Trophoblast cell (in vitro differentiated cells and primary cell): ENCODE measurements at regions not wholly inside any gene's neighbourhood (a gene's known extent, or its start where the extent isn't known, plus 50 kb on each side); places are given as distances from the start of the nearest gene placed in this dataset.

Source experiments
- DNase-seq, 2 donors: peaks; one replicate each; pipeline ENCODE4 v3.0.0-alpha.2; 2016
- H2AFZ ChIP-seq: 2 replicates; pipeline ENCODE4 v1.6.1; 2013; ENCODE audit warnings: low read length, moderate library complexity, mild to moderate bottlenecking; ENCODE audit not compliant: insufficient read depth, poor library complexity
- H2AK5ac ChIP-seq: 2 replicates; pipeline ENCODE4 v1.6.1; 2013; ENCODE audit warnings: mild to moderate bottlenecking, low read length
- H2BK120ac ChIP-seq: 2 replicates; pipeline ENCODE4 v1.6.1; 2013; ENCODE audit warnings: low read length, mild to moderate bottlenecking, moderate library complexity; ENCODE audit not compliant: insufficient read depth, poor library complexity
- H2BK12ac ChIP-seq: 2 replicates; pipeline ENCODE4 v1.6.1; 2013; ENCODE audit warnings: mild to moderate bottlenecking, low read length, moderate library complexity
- H2BK5ac ChIP-seq: 2 replicates; pipeline ENCODE4 v1.6.1; 2013; ENCODE audit warnings: low read length, low read depth, moderate library complexity, mild to moderate bottlenecking; ENCODE audit not compliant: poor library complexity
- H3K14ac ChIP-seq: 2 replicates; pipeline ENCODE4 v1.6.1; 2013; ENCODE audit warnings: mild to moderate bottlenecking, low read length
- H3K18ac ChIP-seq: 2 replicates; pipeline ENCODE4 v1.6.1; 2013; ENCODE audit warnings: mild to moderate bottlenecking, low read length
- H3K23ac ChIP-seq: 2 replicates; pipeline ENCODE4 v1.6.1; 2013; ENCODE audit warnings: low read length
- H3K27ac ChIP-seq: 2 replicates; pipeline ENCODE4 v1.5.1; 2013; ENCODE audit warnings: low read depth, mild to moderate bottlenecking, inconsistent platforms, low read length, moderate library complexity
- H3K27me3 ChIP-seq: 2 replicates; pipeline ENCODE4 v1.6.1; 2013; ENCODE audit warnings: inconsistent platforms, mild to moderate bottlenecking, low read length, moderate library complexity; ENCODE audit not compliant: insufficient read depth
- H3K36me3 ChIP-seq, 2 experiments: 1 replicate in 1 of 2; 2 replicates in 1 of 2; pipeline ENCODE4 v1.6.1; 2013; ENCODE audit warnings: low read length in 2 of 2, mild to moderate bottlenecking in 2 of 2, moderate library complexity in 1 of 2; ENCODE audit not compliant: insufficient read depth in 2 of 2, control insufficient read depth in 1 of 2
- H3K4ac ChIP-seq: 2 replicates; pipeline ENCODE4 v1.6.1; 2013; ENCODE audit warnings: low read depth, mild to moderate bottlenecking, low read length, moderate library complexity
- H3K4me1 ChIP-seq, 2 experiments: 1 replicate in 1 of 2; 2 replicates in 1 of 2; pipeline ENCODE4 v1.6.1; 2013; ENCODE audit warnings: low read length in 2 of 2, mild to moderate bottlenecking in 2 of 2, moderate library complexity in 1 of 2; ENCODE audit not compliant: insufficient read depth in 2 of 2, control insufficient read depth in 1 of 2
- H3K4me2 ChIP-seq: 2 replicates; pipeline ENCODE4 v1.6.1; 2013; ENCODE audit warnings: inconsistent platforms, mild to moderate bottlenecking, low read length, moderate library complexity
- H3K4me3 ChIP-seq: 2 replicates; pipeline ENCODE4 v1.5.1; 2013; ENCODE audit warnings: mild to moderate bottlenecking, low read depth, low read length, inconsistent platforms
- H3K79me1 ChIP-seq: one replicate; pipeline ENCODE4 v1.6.1; 2013; ENCODE audit warnings: low read length
- H3K79me2 ChIP-seq: 2 replicates; pipeline ENCODE4 v1.6.1; 2013; ENCODE audit warnings: low read length, mild to moderate bottlenecking; ENCODE audit not compliant: control insufficient read depth, insufficient read depth, poor library complexity
- H3K9ac ChIP-seq: 2 replicates; pipeline ENCODE4 v1.6.1; 2013; ENCODE audit warnings: mild to moderate bottlenecking, low read length
- H3K9me3 ChIP-seq: 2 replicates; pipeline ENCODE4 v1.6.1; 2013; ENCODE audit warnings: low read depth, mild to moderate bottlenecking, control low read depth, inconsistent platforms, low read length; ENCODE audit not compliant: insufficient read depth
- H4K12ac ChIP-seq: 2 replicates; pipeline ENCODE4 v1.6.1; 2013; ENCODE audit warnings: low read depth, mild to moderate bottlenecking, low read length, moderate library complexity
- H4K8ac ChIP-seq: 2 replicates; pipeline ENCODE4 v1.6.1; 2013; ENCODE audit warnings: low read depth, mild to moderate bottlenecking, low read length, moderate library complexity
- H4K91ac ChIP-seq: one replicate; pipeline ENCODE4 v1.6.1; 2013; ENCODE audit warnings: low read depth, mild to moderate bottlenecking, low read length, moderate library complexity
- WGBS: extraction: QIAGEN DNeasy Blood & Tissue Kit; methylation state at CpG from one replicate; pipeline ENCODE4 v1.1.7; 2013; ENCODE audit warnings: missing lambda C conversion rate; ENCODE audit not compliant: insufficient read length, insufficient coverage; ENCODE audit errors: extremely low coverage; 5-methylcytosine and 5-hydroxymethylcytosine counted together

- WGBS, result no CpG with 5 or more reads among the region's 1 CpG
- no peak overlapping the region for H2BK5ac ChIP-seq
- no peak overlapping the region for H2AFZ ChIP-seq
Measured at GRCh38 chr14:30798516-30798915, 75.8 kb upstream of the COCH start.

GRCh38 chr14:30798961-30799360, 75.4 kb upstream of the COCH start:
- no peaks in the 10 kb centered on the region for H3K79me2 ChIP-seq
- H4K8ac ChIP-seq, result no peak overlapping the region
- no peaks in the 10 kb centered on the region for H3K36me3 ChIP-seq
- no peak overlapping the region for H2AK5ac ChIP-seq
- no peaks in the 10 kb centered on the region for H3K27me3 ChIP-seq
- no CpG with 5 or more reads among the region's 2 CpGs for WGBS
- no peak overlapping the region for H3K4ac ChIP-seq
- no peak overlapping the region for H4K91ac ChIP-seq
- no peak overlapping the region for H3K14ac ChIP-seq
- no peak overlapping the region for H2AFZ ChIP-seq
- H2BK5ac ChIP-seq, result no peak overlapping the region
- H3K27ac ChIP-seq, result no peak overlapping the region
- H3K18ac ChIP-seq, result no peak overlapping the region
- H4K12ac ChIP-seq, result no peak overlapping the region
- no peak overlapping the region for H3K23ac ChIP-seq
- no peak overlapping the region for H2BK12ac ChIP-seq
- no peak overlapping the region for H3K9ac ChIP-seq
- no peaks in the 10 kb centered on the region for H3K9me3 ChIP-seq
- no peak for DNase-seq
- H2BK120ac ChIP-seq, result no peak overlapping the region
- no peak overlapping the region for H3K4me3 ChIP-seq
- no peaks in the 10 kb centered on the region for H3K4me1 ChIP-seq
- H3K79me1 ChIP-seq, result no peaks in the 10 kb centered on the region
- H3K4me2 ChIP-seq, result no peak overlapping the region

More at GRCh38 chr14:30798516-30798915, 75.8 kb upstream of the COCH start:
- H3K27me3 ChIP-seq, result no peaks in the 10 kb centered on the region
- H4K91ac ChIP-seq, result no peak overlapping the region
- no peak overlapping the region for H3K4me3 ChIP-seq
- no peak overlapping the region for H3K18ac ChIP-seq
- H3K79me2 ChIP-seq, result no peaks in the 10 kb centered on the region
- H3K36me3 ChIP-seq, result no peaks in the 10 kb centered on the region
- no peak overlapping the region for H2AK5ac ChIP-seq
- H4K8ac ChIP-seq, result no peak overlapping the region
- H3K9ac ChIP-seq, result no peak overlapping the region
- no peak overlapping the region for H3K27ac ChIP-seq
- no peak overlapping the region for H3K4ac ChIP-seq
- H3K79me1 ChIP-seq, result no peaks in the 10 kb centered on the region
- no peaks in the 10 kb centered on the region for H3K9me3 ChIP-seq
- H2BK12ac ChIP-seq, result no peak overlapping the region
- no peak for DNase-seq
- no peaks in the 10 kb centered on the region for H3K4me1 ChIP-seq
- no peak overlapping the region for H4K12ac ChIP-seq
- no peak overlapping the region for H3K23ac ChIP-seq
- H3K14ac ChIP-seq, result no peak overlapping the region
- no peak overlapping the region for H3K4me2 ChIP-seq
- H2BK120ac ChIP-seq, result no peak overlapping the region

GRCh38 chr14:30799933-30800332, 74.4 kb upstream of the COCH start:
- H4K8ac ChIP-seq, result no peak overlapping the region
- no peak overlapping the region for H2AFZ ChIP-seq
- no peak overlapping the region for H3K23ac ChIP-seq
- no peak overlapping the region for H2AK5ac ChIP-seq
- H3K9me3 ChIP-seq, result no peaks in the 10 kb centered on the region
- H3K4me1 ChIP-seq, result no peaks in the 10 kb centered on the region
- no peak for DNase-seq
- no peak overlapping the region for H3K4me3 ChIP-seq
- no peaks in the 10 kb centered on the region for H3K79me2 ChIP-seq
- H3K27me3 ChIP-seq, result no peaks in the 10 kb centered on the region
- no peak overlapping the region for H3K4me2 ChIP-seq
- no peak overlapping the region for H4K12ac ChIP-seq
- no peak overlapping the region for H2BK12ac ChIP-seq
- H3K9ac ChIP-seq, result no peak overlapping the region
- H3K27ac ChIP-seq, result no peak overlapping the region
- no peaks in the 10 kb centered on the region for H3K36me3 ChIP-seq
- no peak overlapping the region for H3K4ac ChIP-seq
- no peaks in the 10 kb centered on the region for H3K79me1 ChIP-seq
- H3K18ac ChIP-seq, result no peak overlapping the region
- no CpG with 5 or more reads among the region's 1 CpG for WGBS
- no peak overlapping the region for H2BK120ac ChIP-seq
- H4K91ac ChIP-seq, result no peak overlapping the region
- no peak overlapping the region for H2BK5ac ChIP-seq
- H3K14ac ChIP-seq, result no peak overlapping the region

DNA sequence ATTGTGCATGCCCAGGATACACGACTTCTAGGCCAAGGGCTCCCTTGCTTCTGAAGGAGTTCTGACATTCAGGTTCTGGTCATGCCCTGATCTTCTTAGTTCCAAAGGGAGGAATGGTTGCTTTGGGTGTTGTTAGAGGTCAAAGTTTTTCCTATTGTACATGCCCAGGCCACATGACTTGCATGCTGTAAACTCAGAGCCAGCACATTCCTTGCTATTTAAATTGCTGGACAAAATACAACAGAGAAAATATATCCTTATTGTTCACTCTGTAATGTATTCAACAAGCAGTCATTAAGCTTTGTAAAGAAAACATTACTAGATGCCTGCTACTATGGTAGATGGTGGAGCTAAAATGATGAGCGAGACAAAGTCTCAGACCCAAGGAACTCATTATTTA, 71.2 kb upstream of the COCH start:
- Histone ChIP-seq H2BK120ac (no peak overlapping the region), H4K12ac (no peak overlapping the region), H4K91ac (no peak overlapping the region), H3K36me3 (no peaks in the 10 kb centered on the region), H3K27me3 (no peaks in the 10 kb centered on the region), H3K9ac (no peak overlapping the region), H3K23ac (no peak overlapping the region), H3K27ac (no peak overlapping the region), H3K9me3 (no peaks in the 10 kb centered on the region), H3K4me3 (no peak overlapping the region), H3K14ac (no peak overlapping the region), H4K8ac (no peak overlapping the region), H3K4ac (no peak overlapping the region), H2AK5ac (no peak overlapping the region), H2AFZ (no peak overlapping the region), H2BK5ac (no peak overlapping the region), H2BK12ac (no peak overlapping the region), H3K4me1 (no peaks in the 10 kb centered on the region), H3K79me1 (no peaks in the 10 kb centered on the region), H3K18ac (no peak overlapping the region), H3K79me2 (no peaks in the 10 kb centered on the region), H3K4me2 (no peak overlapping the region)
- DNase-seq, result peak in 1 of 2 donors; percentile 6
- WGBS, result no CpG with 5 or more reads among the region's 2 CpGs
